Psoas muscle (tissue), 7 donors: ENCODE measurements at regions not wholly inside any gene's neighbourhood (a gene's known extent, or its start where the extent isn't known, plus 50 kb on each side); places are given as distances from the start of the nearest gene placed in this dataset.

Source experiments
- ATAC-seq, 4 donors: fragments of 200-7000 bp; cut with Tn5 transposase; one replicate each; pipeline ENCODE4 v1.9.1; 2020; ENCODE audit warnings: moderate library complexity in 3 of 4, mild to moderate bottlenecking in 2 of 4
- DNase-seq, 2 donors: peaks; one replicate each; pipeline ENCODE4 v3.0.0-alpha.2; 2020
- H3K27ac ChIP-seq: fragments of 200-600 bp; one replicate; pipeline ENCODE4 v1.8.0; 2022
- H3K27me3 ChIP-seq, 3 donors: fragments of 200-600 bp in 1 of 3; one replicate each; pipeline versions ENCODE4 v1.6.1 to v1.8.0; 2013 to 2022; ENCODE audit warnings: low read length in 2 of 3, mild to moderate bottlenecking in 2 of 3, moderate library complexity in 1 of 3; ENCODE audit not compliant: insufficient read depth in 3 of 3
- H3K36me3 ChIP-seq, 2 donors: fragments of 200-600 bp in 1 of 2; one replicate each; pipeline versions ENCODE4 v1.6.1 to v1.8.0; 2013 to 2022; ENCODE audit warnings: low read depth in 1 of 2, mild to moderate bottlenecking in 1 of 2, moderate library complexity in 1 of 2; ENCODE audit not compliant: insufficient read depth in 1 of 2
- H3K4me1 ChIP-seq: fragments of 200-600 bp; one replicate; pipeline ENCODE4 v1.8.0; 2022
- H3K4me3 ChIP-seq: fragments of 200-600 bp; one replicate; pipeline ENCODE4 v1.8.0; 2022; ENCODE audit warnings: mild to moderate bottlenecking
- H3K9me3 ChIP-seq: fragments of 200-600 bp; one replicate; pipeline ENCODE4 v1.8.0; 2022
- WGBS, 3 donors: extraction: QIAGEN DNeasy Blood & Tissue Kit; methylation state at CpG; one replicate each; pipeline versions ENCODE4 v1.1.6 to v1.1.7; 2013; 5-methylcytosine and 5-hydroxymethylcytosine counted together
- intact Hi-C, 2 donors: fragments of 100-400 bp; cut with DNase I; formaldehyde crosslinking; loops; one replicate each; pipeline versions ENCODE4 v1.11.0 to v1.14.2; 2022
- TF ChIP-seq, protein P1 (sequence below): fragments of 200-600 bp; IDR thresholded peaks from one replicate; pipeline ENCODE4 v1.8.0; 2022; ENCODE audit warnings: antibody characterized with exemption
- donor health status: healthy with polysubstance abuse.
- donor health status: DM: no; HTN: no; CAD: no; lungs with moderate emphysema.
- donor health status: Bipolar disorder and iron deficiency.
- donor health status: healthy.
- donor health status: DM: yes; HTN: yes; CAD: no.
- donor health status: DM: no; HTN: no; CAD: no.
- donor health status: DM: yes; HTN: yes; CAD: no.

DNA sequence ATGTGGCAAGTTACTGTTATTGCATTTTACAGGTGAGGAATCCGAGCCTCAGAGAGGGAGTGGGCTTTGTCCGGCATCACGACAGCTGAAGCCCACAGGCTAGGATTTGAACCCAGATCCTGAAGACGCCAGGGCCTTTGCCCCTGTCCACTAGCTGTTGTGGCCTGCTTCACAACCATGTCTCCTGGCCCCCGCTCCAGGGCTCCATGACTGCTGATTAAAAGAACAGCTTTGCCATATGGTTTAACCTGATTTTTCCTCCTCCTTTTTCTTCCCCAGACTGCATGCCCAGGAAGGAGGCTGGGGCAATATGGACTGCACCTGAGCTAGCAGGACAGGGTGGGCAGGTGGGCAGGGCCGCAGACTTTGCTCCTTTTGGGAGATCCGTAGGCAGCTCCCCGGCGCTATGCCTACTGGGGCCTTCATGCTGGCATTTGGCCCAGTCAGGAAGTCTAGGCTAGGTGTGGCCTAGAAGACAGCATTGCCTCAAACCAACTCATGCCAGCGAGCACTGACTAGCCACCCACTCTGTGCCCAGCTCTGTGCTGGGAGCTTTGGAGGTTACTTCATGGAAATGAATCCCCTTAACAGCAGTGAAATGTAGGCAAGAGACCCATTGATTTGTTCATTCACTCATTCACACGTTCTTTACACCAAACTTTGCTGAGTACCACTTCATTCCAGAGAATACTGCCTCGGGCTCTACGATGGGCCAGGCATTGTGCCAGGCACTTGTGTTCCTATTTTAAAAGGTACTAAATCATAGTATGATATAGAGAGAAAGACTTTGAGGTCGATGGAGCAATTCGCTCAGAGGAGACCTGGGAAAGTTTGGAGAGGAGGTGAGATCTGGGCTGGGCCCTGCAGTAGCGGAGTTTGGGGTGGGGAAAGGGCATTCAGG lies 94.3 kb upstream of the CPEB4 start:
- DNase-seq, result no peak
- 84 to 89% (median 84%) methylated on average over 16 of the region's 16 CpGs for WGBS, 3 donors

DNA sequence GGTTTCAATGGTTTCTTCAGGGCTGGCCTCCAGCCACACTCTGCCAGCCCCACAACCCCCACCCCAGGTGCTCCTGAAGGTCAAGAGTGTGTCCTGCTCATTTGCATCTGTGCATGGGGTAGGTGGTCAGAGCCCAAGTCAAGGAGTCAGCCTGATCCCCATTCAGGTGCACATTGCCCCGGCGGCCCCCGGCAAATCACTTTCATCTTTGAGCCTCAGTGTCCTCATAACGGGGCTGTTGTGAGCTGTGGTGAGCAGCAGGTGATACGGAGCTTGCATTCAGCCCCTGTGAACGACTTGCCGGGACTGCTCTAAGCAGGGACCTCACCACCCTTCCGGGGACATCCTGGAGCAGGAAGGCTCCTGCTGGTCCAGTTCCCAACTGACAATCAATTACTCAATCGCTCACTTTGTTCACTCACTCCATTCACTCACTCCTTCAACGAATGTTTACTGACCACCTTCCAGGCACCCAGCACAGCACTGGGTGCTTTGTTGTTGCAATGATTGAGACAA lies 93.2 kb upstream of the CPEB4 start:
- Histone ChIP-seq H3K27ac (no peak overlapping the region), H3K4me3 (no peak overlapping the region), H3K9me3 (no peaks in the 10 kb centered on the region), H3K4me1 (no peaks in the 10 kb centered on the region), H3K36me3 (no peaks in the 10 kb centered on the region), H3K27me3 (no peaks in the 10 kb centered on the region)
- DNase-seq, result no peak
- TF ChIP-seq, protein P1, sequence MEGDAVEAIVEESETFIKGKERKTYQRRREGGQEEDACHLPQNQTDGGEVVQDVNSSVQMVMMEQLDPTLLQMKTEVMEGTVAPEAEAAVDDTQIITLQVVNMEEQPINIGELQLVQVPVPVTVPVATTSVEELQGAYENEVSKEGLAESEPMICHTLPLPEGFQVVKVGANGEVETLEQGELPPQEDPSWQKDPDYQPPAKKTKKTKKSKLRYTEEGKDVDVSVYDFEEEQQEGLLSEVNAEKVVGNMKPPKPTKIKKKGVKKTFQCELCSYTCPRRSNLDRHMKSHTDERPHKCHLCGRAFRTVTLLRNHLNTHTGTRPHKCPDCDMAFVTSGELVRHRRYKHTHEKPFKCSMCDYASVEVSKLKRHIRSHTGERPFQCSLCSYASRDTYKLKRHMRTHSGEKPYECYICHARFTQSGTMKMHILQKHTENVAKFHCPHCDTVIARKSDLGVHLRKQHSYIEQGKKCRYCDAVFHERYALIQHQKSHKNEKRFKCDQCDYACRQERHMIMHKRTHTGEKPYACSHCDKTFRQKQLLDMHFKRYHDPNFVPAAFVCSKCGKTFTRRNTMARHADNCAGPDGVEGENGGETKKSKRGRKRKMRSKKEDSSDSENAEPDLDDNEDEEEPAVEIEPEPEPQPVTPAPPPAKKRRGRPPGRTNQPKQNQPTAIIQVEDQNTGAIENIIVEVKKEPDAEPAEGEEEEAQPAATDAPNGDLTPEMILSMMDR, result no peak
- ATAC-seq, result no peak
- intact Hi-C loops, result loop anchor here in 1 of 2 donors (5.0 kb wide), 1 partner anchor 37 kb away; no protein-coding TSS in a partner anchor
- 90 to 92% (median 91%) methylated on average over 10 of the region's 10 CpGs for whole genome bisulfite sequencing, 3 donors

More for the DNA sequence above, 94.3 kb upstream of the CPEB4 start:
- Histone ChIP-seq H3K4me3 (no peak overlapping the region), H3K36me3 (no peaks in the 10 kb centered on the region), H3K4me1 (no peaks in the 10 kb centered on the region), H3K9me3 (no peaks in the 10 kb centered on the region), H3K27ac (no peak overlapping the region), H3K27me3 (no peaks in the 10 kb centered on the region)
- intact Hi-C loops, result no loop called here
- ATAC-seq, result no peak
- TF ChIP-seq, protein P1, result no peak

DNA sequence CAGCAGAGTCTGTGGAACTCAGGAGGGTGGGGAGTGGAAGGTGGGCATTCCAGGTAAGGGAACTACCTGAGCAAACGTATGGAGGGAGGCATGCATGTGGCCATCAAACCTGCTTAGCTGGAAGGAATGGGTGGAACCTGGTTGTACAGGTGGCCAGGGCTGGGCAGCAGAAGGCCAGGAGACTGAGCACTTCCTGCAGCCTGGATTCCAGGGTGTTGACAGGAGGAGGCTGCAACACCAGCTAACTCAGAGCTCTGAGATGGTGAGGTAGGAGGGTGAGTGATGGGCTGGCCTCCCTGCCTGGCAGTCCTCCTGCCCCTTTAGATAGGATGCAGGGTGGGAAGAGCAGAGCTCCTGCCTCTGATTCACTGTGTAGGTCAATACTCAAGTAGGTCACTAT lies 92.5 kb upstream of the CPEB4 start:
- H3K36me3 ChIP-seq, result no peaks in the 10 kb centered on the region
- intact Hi-C loops, result loop anchor here in 1 of 2 donors (5.0 kb wide), 1 partner anchor 37 kb away; no protein-coding TSS in a partner anchor
- H3K9me3 ChIP-seq, result no peaks in the 10 kb centered on the region
- ATAC-seq (no peak), DNase-seq (no peak)
- H3K4me1 ChIP-seq, result no peaks in the 10 kb centered on the region
- H3K4me3 ChIP-seq, result no peak overlapping the region
- no peak overlapping the region for H3K27ac ChIP-seq
- WGBS, 3 donors, result 90 to 100% (median 95%) methylated on average over 1 of the region's 1 CpG
- no peaks in the 10 kb centered on the region for H3K27me3 ChIP-seq
- TF ChIP-seq, protein P1, result no peak

DNA sequence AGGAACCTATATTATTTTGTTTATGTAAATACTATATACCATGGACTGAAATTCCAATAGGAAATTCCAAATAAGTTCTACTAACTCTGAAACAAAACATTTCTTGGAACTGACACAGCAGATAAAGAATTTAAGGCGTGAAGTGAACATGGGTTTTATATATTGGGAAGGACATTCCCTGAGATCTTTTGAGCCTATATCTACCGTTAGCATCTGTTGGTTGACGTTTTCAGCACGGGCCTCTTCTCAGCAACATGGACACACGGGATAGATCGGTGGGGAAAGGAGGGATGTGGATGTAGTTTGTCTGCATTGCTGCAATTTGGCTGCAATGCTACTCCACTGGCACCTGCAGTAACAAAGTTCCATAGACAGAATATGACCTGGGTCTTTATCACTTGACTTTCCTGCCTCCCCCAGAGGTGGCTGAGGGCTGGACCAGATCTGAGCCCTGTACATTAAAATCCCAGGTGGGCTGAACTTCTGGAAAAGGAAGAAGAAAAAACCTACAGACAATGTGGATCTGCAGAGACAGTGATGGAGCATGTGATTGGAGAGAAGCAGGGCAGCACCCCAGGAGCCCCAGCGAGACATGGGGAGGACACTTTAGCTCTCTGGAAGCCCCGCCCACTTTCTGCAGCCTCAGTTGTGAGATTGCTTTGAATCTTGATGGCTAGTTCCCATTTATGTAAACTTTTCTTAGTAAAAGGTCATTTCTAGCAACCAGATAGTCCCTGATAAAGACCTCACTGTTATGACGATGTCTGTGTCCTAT lies 91.2 kb upstream of the CPEB4 start:
- H3K4me3 ChIP-seq, result no peak overlapping the region
- no peaks in the 10 kb centered on the region for H3K27me3 ChIP-seq
- H3K9me3 ChIP-seq, result no peaks in the 10 kb centered on the region
- no peaks in the 10 kb centered on the region for H3K36me3 ChIP-seq
- DNase-seq (no peak), ATAC-seq (no peak)
- TF ChIP-seq, protein P1, result no peak
- H3K27ac ChIP-seq, result no peak overlapping the region
- H3K4me1 ChIP-seq, result no peaks in the 10 kb centered on the region
- 68 to 76% (median 69%) methylated on average over 9 of the region's 9 CpGs for WGBS, 3 donors
- intact Hi-C loops, result loop anchor here in 1 of 2 donors (5.0 kb wide), 1 partner anchor 35 kb away; no protein-coding TSS in a partner anchor
